ENCODE measurements at regions not wholly inside any gene's neighbourhood (a gene's known extent, or its start where the extent isn't known, plus 50 kb on each side); places are given as distances from the start of the nearest gene placed in this dataset.

DNA sequence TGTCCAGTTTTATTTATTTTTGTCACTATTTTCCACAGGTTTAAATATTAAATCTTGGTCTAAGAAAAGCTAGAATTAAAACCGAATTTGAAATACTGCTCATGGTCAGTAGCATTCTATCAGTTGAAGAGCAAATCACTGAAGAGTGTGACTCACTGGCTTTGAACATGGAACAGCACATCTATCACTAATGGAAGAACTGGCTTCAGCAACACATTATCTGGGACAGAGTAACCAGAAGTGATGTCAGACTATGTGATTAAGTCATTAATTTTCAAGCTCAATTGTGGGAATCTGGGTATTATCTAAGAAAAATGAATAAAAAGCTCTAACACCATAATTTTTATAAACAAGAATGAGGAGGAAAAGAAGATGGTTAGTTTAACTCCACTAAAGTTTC is 527.5 kb downstream of the TMTC2 start:
- no peak overlapping the region for H3K4me2 ChIP-seq
- no peaks in the 10 kb centered on the region for H3K36me3 Mint-ChIP-seq

DNA sequence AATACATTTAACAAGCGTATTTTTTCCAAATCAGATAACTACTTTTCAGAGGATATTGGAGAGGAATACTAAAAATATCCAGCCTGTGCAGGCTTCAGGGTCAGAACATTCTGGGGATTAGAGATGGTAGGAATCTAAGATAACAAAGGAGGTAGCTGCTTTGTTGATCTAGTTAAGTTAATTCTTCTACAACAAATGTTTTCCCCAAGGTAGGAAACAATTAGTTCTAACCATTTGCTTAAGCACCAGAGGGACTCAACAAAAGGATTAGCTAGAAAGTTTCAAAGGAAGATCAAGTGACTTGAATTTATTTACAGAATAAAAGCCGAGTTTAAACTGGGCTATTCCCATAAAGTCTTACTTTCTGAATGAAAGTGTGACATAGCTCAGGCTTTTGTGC is 524.2 kb downstream of the TMTC2 start:
- H3K27ac ChIP-seq = peak overlapping the region; percentile 97
- Mint-ChIP-seq H3K27ac (no peak overlapping the region), H3K4me3 (no peak overlapping the region), H3K36me3 (no peaks in the 10 kb centered on the region), H3K4me1 (peaks cover 7% of the 10 kb centered on the region), H3K9me3 (no peaks in the 10 kb centered on the region), H3K27me3 (ENCODE audit: insufficient read depth, low read depth) (no peaks in the 10 kb centered on the region)
- peak overlapping the region; percentile 25 for H3K4me3 ChIP-seq
- H3K27me3 ChIP-seq = no peaks in the 10 kb centered on the region
- peaks cover 25% of the 10 kb centered on the region for H3F3A ChIP-seq (ENCODE audit: low read depth)
- H3K9me3 ChIP-seq (ENCODE audit: low read depth) = no peaks in the 10 kb centered on the region
- no peaks in the 10 kb centered on the region for H3K79me2 ChIP-seq (ENCODE audit: low read depth)
- no peaks in the 10 kb centered on the region for H4K20me1 ChIP-seq (ENCODE audit: low read depth)
- no peak overlapping the region for H3K9ac ChIP-seq
- H3K4me2 ChIP-seq = peak overlapping the region; percentile 76
- DNase-seq (ENCODE audit: low spot score) = peak; percentile 83
- H3K36me3 ChIP-seq = no peaks in the 10 kb centered on the region
- peaks cover 32% of the 10 kb centered on the region for H3K4me1 ChIP-seq
- no peak overlapping the region for H2AFZ ChIP-seq (replicated peaks)
- no peak for TF ChIP-seq CTCF (IDR thresholded peaks at IDR 0.05)
- no peak for TF ChIP-seq EZH2phosphoT487 (IDR thresholded peaks at IDR 0.05)
- TF ChIP-seq EZH2 (IDR thresholded peaks at IDR 0.05) = no peak

More for the DNA sequence above, 527.5 kb downstream of the TMTC2 start:
- no peaks in the 10 kb centered on the region for H3K79me2 ChIP-seq (ENCODE audit: low read depth)
- no peaks in the 10 kb centered on the region for H3K27me3 Mint-ChIP-seq (ENCODE audit: insufficient read depth, low read depth)
- no peak overlapping the region for H3K9ac ChIP-seq
- H3K36me3 ChIP-seq = no peaks in the 10 kb centered on the region
- TF ChIP-seq CTCF (IDR thresholded peaks at IDR 0.05) (no peak), EZH2 (IDR thresholded peaks at IDR 0.05) (no peak), EZH2phosphoT487 (IDR thresholded peaks at IDR 0.05) (no peak)
- no peaks in the 10 kb centered on the region for H4K20me1 ChIP-seq (ENCODE audit: low read depth)
- peaks cover 7% of the 10 kb centered on the region for H3K4me1 Mint-ChIP-seq
- H3K4me1 ChIP-seq = peaks cover 32% of the 10 kb centered on the region
- no peak overlapping the region for H3K4me3 ChIP-seq
- no peaks in the 10 kb centered on the region for H3K27me3 ChIP-seq
- H2AFZ ChIP-seq (replicated peaks) = no peak overlapping the region
- DNase-seq (ENCODE audit: low spot score) = no peak
- H3F3A ChIP-seq (ENCODE audit: low read depth) = peaks cover 25% of the 10 kb centered on the region
- H3K9me3 Mint-ChIP-seq = no peaks in the 10 kb centered on the region
- no peak overlapping the region for H3K4me3 Mint-ChIP-seq
- no peak overlapping the region for H3K27ac ChIP-seq
- no peaks in the 10 kb centered on the region for H3K9me3 ChIP-seq (ENCODE audit: low read depth)
- H3K27ac Mint-ChIP-seq = no peak overlapping the region

GRCh38 chr12:83199069-83199468 is 512.4 kb downstream of the TMTC2 start:
- Histone ChIP-seq H4K20me1 (ENCODE audit: low read depth) (no peaks in the 10 kb centered on the region), H2AFZ (replicated peaks) (peak overlapping the region; percentile 89), H3K79me2 (ENCODE audit: low read depth) (no peaks in the 10 kb centered on the region), H3F3A (ENCODE audit: low read depth) (peaks cover 60% of the 10 kb centered on the region), H3K4me1 (peaks cover 36% of the 10 kb centered on the region), H3K9me3 (ENCODE audit: low read depth) (no peaks in the 10 kb centered on the region), H3K27me3 (no peaks in the 10 kb centered on the region), H3K9ac (peak overlapping the region; percentile 11), H3K4me3 (peak overlapping the region; percentile 23), H3K27ac (peak overlapping the region; percentile 97), H3K36me3 (no peaks in the 10 kb centered on the region), H3K4me2 (peak overlapping the region; percentile 69)
- Mint-ChIP-seq H3K36me3 (no peaks in the 10 kb centered on the region), H3K4me3 (no peak overlapping the region), H3K9me3 (peaks cover 2% of the 10 kb centered on the region), H3K27ac (peak overlapping the region; percentile 93), H3K4me1 (peaks cover 19% of the 10 kb centered on the region), H3K27me3 (ENCODE audit: insufficient read depth, low read depth) (no peaks in the 10 kb centered on the region)
- no peak for TF ChIP-seq EZH2 (IDR thresholded peaks at IDR 0.05)
- no peak for TF ChIP-seq CTCF (IDR thresholded peaks at IDR 0.05)
- no peak for TF ChIP-seq EZH2phosphoT487 (IDR thresholded peaks at IDR 0.05)
- peak; percentile 9 for DNase-seq (ENCODE audit: low spot score)

Measured in neural progenitor cell (in vitro differentiated cells).